HEK293 (cell line): ENCODE measurements at regions not wholly inside any gene's neighbourhood (a gene's known extent, or its start where the extent isn't known, plus 50 kb on each side); places are given as distances from the start of the nearest gene placed in this dataset.

Source experiments
- KLF1 ChIP-seq: fragments of 450-650 bp; formaldehyde crosslinking; IDR thresholded peaks from 2 replicates; pipeline ENCODE4 v1.5.1; 2016; ENCODE audit warnings: missing biosample characterization, missing genetic modification characterization
- ZNF239 ChIP-seq: fragments of 450-650 bp; formaldehyde crosslinking; IDR thresholded peaks from 2 replicates; pipeline ENCODE4 v1.5.1; 2016; ENCODE audit warnings: missing biosample characterization, missing genetic modification characterization
- ZNF433 ChIP-seq: fragments of 450-650 bp; formaldehyde crosslinking; IDR thresholded peaks from 2 replicates; pipeline ENCODE4 v1.5.1; 2016; ENCODE audit warnings: missing biosample characterization, missing genetic modification characterization, low read depth

DNA sequence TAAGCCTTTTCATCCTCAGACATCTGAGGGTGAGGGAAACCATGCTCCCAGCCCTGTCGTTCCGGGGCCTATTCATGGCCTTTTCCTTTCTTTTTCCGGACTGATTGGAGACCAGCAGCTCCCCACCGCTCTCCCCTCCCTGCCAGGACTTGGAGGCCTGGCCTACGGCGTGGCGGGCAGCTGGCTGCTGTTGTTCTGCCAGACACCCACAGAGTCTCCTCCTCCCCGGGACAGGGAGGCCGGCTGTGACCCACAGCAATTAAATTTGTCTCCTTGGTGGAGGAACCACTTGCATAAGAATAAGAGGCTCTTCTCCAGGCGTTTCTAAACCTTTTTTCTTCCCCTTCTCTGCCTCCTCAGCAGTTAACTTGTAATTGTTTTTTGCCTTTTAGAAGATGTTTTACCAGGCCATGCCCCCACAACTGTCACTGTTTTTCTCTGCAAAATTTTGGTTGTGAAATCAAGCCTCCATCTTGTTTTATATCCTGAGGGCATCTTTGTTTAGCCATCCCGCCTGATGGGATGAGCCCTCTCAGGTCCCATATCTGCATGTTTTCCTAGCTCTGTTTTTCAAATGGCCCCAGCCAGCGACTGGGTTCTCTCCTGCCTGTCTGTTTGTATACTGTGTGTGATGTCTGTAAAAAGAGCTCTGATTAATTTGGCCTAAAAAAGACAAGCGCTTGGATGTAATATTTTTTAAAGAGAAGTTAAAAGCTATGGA is 1060.0 kb upstream of the DDX18 start:
- TF ChIP-seq KLF1 (tag by site-specific recombination) = no peak
- TF ChIP-seq ZNF433 = no peak
- TF ChIP-seq ZNF239 (tag by site-specific recombination) = no peak
